ENCODE measurements at regions not wholly inside any gene's neighbourhood (a gene's known extent, or its start where the extent isn't known, plus 50 kb on each side); places are given as distances from the start of the nearest gene placed in this dataset.
"Not testable (repeated sequence)": the region's sequence is repeated elsewhere in the genome, so short reads cannot be mapped to it uniquely, and the experiment has no call there.

GRCh38 chr20:50330504-50331313 is 140.1 kb downstream of the CEBPB start:
- no peaks in the 10 kb centered on the region for H3K36me3 ChIP-seq (ENCODE audit: insufficient read depth, low read length)
- Mint-ChIP-seq H3K36me3 (peaks cover 0 to 3% (median 0%) of the 10 kb centered on the region in 3 donors), H3K9me3 (peaks cover 0 to 7% (median 0%) of the 10 kb centered on the region in 5 donors), H3K27ac (peak overlapping the region in 1 of 8 donors; percentile 14), H3K27me3 (peaks cover 3 to 15% of the 10 kb centered on the region in 2 donors), H3K4me3 (no peak overlapping the region), H3K4me1 (no peaks in the 10 kb centered on the region)
- ChIA-PET CTCF (no interaction called here), POLR2A (no interaction called here)
- H3K27ac ChIP-seq (ENCODE audit: low read depth, low read length), result no peak overlapping the region
- no peaks in the 10 kb centered on the region for H3K4me1 ChIP-seq (ENCODE audit: insufficient read depth, low read length)
- no peaks in the 10 kb centered on the region for H3K9me3 ChIP-seq (ENCODE audit: low read length)
- no peaks in the 10 kb centered on the region for H3K27me3 ChIP-seq (ENCODE audit: insufficient read depth, low read length, poor library complexity, severe bottlenecking)
- DNase-seq, result no peak
- no peak overlapping the region for H3K4me3 ChIP-seq (ENCODE audit: low read length)

GRCh38 chr20:50331469-50332363 is 141.1 kb downstream of the CEBPB start:
- peaks cover 0 to 7% (median 0%) of the 10 kb centered on the region in 5 donors for H3K9me3 Mint-ChIP-seq
- Histone ChIP-seq H3K27me3 (ENCODE audit: insufficient read depth, low read length, poor library complexity, severe bottlenecking) (no peaks in the 10 kb centered on the region), H3K4me1 (ENCODE audit: insufficient read depth, low read length) (no peaks in the 10 kb centered on the region), H3K27ac (ENCODE audit: low read depth, low read length) (no peak overlapping the region), H3K36me3 (ENCODE audit: insufficient read depth, low read length) (no peaks in the 10 kb centered on the region), H3K9me3 (ENCODE audit: low read length) (no peaks in the 10 kb centered on the region), H3K4me3 (ENCODE audit: low read length) (no peak overlapping the region)
- H3K27ac Mint-ChIP-seq, result peak overlapping the region in 1 of 8 donors; percentile 22
- ChIA-PET CTCF (no interaction called here), POLR2A (no interaction called here)
- H3K4me3 Mint-ChIP-seq, result no peak overlapping the region
- DNase-seq, result no peak
- peaks cover 0 to 3% (median 0%) of the 10 kb centered on the region in 3 donors for H3K36me3 Mint-ChIP-seq
- peaks cover 3 to 15% of the 10 kb centered on the region in 2 donors for H3K27me3 Mint-ChIP-seq
- no peaks in the 10 kb centered on the region for H3K4me1 Mint-ChIP-seq

- POLR2A ChIA-PET, result no interaction called here
- Histone ChIP-seq H3K36me3 (ENCODE audit: insufficient read depth, low read length) (no peaks in the 10 kb centered on the region), H3K4me1 (ENCODE audit: insufficient read depth, low read length) (no peaks in the 10 kb centered on the region), H3K27ac (ENCODE audit: low read depth, low read length) (no peak overlapping the region), H3K4me3 (ENCODE audit: low read length) (no peak overlapping the region), H3K9me3 (ENCODE audit: low read length) (no peaks in the 10 kb centered on the region), H3K27me3 (ENCODE audit: insufficient read depth, low read length, poor library complexity, severe bottlenecking) (no peaks in the 10 kb centered on the region)
- DNase-seq, result no peak
- H3K9me3 Mint-ChIP-seq, result peaks cover 0 to 7% (median 0%) of the 10 kb centered on the region in 5 donors
- no peak overlapping the region for H3K4me3 Mint-ChIP-seq
- H3K36me3 Mint-ChIP-seq, result peaks cover 0 to 3% (median 0%) of the 10 kb centered on the region in 3 donors
- peaks cover 3 to 15% of the 10 kb centered on the region in 2 donors for H3K27me3 Mint-ChIP-seq
- CTCF ChIA-PET, result no interaction called here
- peaks cover 0 to under 1% (median 0%) of the 10 kb centered on the region in 3 donors for H3K4me1 Mint-ChIP-seq
- H3K27ac Mint-ChIP-seq, result no peak overlapping the region
Observed at GRCh38 chr20:50332491-50332980, 141.9 kb downstream of the CEBPB start.

- DNase-seq, result no peak
- POLR2A ChIA-PET, result no interaction called here
- H3K9me3 ChIP-seq (ENCODE audit: low read length), result no peaks in the 10 kb centered on the region
- H3K9me3 Mint-ChIP-seq, result peaks cover 0 to 1% (median 0%) of the 10 kb centered on the region in 5 donors
- H3K27ac Mint-ChIP-seq, result no peak overlapping the region
- no peaks in the 10 kb centered on the region for H3K27me3 ChIP-seq (ENCODE audit: insufficient read depth, low read length, poor library complexity, severe bottlenecking)
- no peaks in the 10 kb centered on the region for H3K36me3 ChIP-seq (ENCODE audit: insufficient read depth, low read length)
- H3K27ac ChIP-seq (ENCODE audit: low read depth, low read length), result no peak overlapping the region
- no peaks in the 10 kb centered on the region for H3K36me3 Mint-ChIP-seq
- peaks cover 3% of the 10 kb centered on the region for H3K4me1 ChIP-seq (ENCODE audit: insufficient read depth, low read length)
- CTCF ChIA-PET, result no interaction called here
- H3K4me3 ChIP-seq (ENCODE audit: low read length), result no peak overlapping the region
- H3K4me3 Mint-ChIP-seq, result no peak overlapping the region
- peaks cover 2 to 7% (median 3%) of the 10 kb centered on the region in 3 donors for H3K4me1 Mint-ChIP-seq
- peaks cover 3 to 15% of the 10 kb centered on the region in 2 donors for H3K27me3 Mint-ChIP-seq
Observed at GRCh38 chr20:50333131-50333670, 142.6 kb downstream of the CEBPB start.

DNA sequence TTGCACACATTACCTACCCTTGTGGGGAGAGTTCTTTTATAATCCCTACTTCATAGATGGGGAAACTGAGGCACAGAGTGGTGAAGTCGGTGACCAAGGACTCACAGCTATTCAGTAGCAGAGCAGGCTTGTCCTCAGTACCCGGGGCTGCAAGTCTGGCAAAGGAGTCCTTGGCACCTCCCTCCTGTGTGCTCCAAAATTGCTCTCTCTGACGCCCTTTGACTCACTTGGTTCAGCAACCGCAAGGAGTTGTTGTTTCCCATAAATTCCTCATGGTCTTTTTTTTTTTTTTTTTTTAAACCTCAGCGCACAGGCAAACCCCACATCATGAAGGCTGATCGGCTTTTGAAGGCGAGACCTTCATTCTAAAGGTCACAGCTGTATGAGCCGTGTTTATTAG is 143.2 kb downstream of the CEBPB start:
- ChIA-PET CTCF (no interaction called here), POLR2A (no interaction called here)
- Mint-ChIP-seq H3K27me3 (peaks cover 3 to 15% of the 10 kb centered on the region in 2 donors), H3K9me3 (no peaks in the 10 kb centered on the region), H3K4me1 (peaks cover 8 to 13% (median 9%) of the 10 kb centered on the region in 3 donors), H3K4me3 (no peak overlapping the region), H3K36me3 (no peaks in the 10 kb centered on the region), H3K27ac (no peak overlapping the region)
- no peak for DNase-seq
- H3K27ac ChIP-seq (ENCODE audit: low read depth, low read length), result no peak overlapping the region
- peaks cover 9% of the 10 kb centered on the region for H3K4me1 ChIP-seq (ENCODE audit: insufficient read depth, low read length)
- H3K36me3 ChIP-seq (ENCODE audit: insufficient read depth, low read length), result no peaks in the 10 kb centered on the region
- H3K27me3 ChIP-seq (ENCODE audit: insufficient read depth, low read length, poor library complexity, severe bottlenecking), result no peaks in the 10 kb centered on the region
- no peaks in the 10 kb centered on the region for H3K9me3 ChIP-seq (ENCODE audit: low read length)
- no peak overlapping the region for H3K4me3 ChIP-seq (ENCODE audit: low read length)

- H3K4me1 Mint-ChIP-seq, result peaks cover 15 to 20% (median 16%) of the 10 kb centered on the region in 3 donors
- H3K36me3 Mint-ChIP-seq; H3K36me3 ChIP-seq (ENCODE audit: insufficient read depth, low read length); DNase-seq; CTCF ChIA-PET; H3K27ac ChIP-seq (ENCODE audit: low read depth, low read length); H3K27ac Mint-ChIP-seq; H3K4me3 ChIP-seq (ENCODE audit: low read length); H3K9me3 Mint-ChIP-seq; H3K27me3 ChIP-seq (ENCODE audit: insufficient read depth, low read length, poor library complexity, severe bottlenecking); POLR2A ChIA-PET; H3K4me3 Mint-ChIP-seq; H3K9me3 ChIP-seq (ENCODE audit: low read length): not testable (repeated sequence)
- peaks cover 16% of the 10 kb centered on the region for H3K4me1 ChIP-seq (ENCODE audit: insufficient read depth, low read length)
- peaks cover 3 to 15% of the 10 kb centered on the region in 2 donors for H3K27me3 Mint-ChIP-seq
Observed at GRCh38 chr20:50334512-50334911, 143.9 kb downstream of the CEBPB start.

- peaks cover 21 to 26% (median 22%) of the 10 kb centered on the region in 3 donors for H3K4me1 Mint-ChIP-seq
- no peak overlapping the region for H3K4me3 Mint-ChIP-seq
- H3K27me3 Mint-ChIP-seq, result peaks cover 1 to 11% of the 10 kb centered on the region in 2 donors
- H3K36me3 Mint-ChIP-seq, result no peaks in the 10 kb centered on the region
- H3K27ac Mint-ChIP-seq, result no peak overlapping the region
- H3K27me3 ChIP-seq (ENCODE audit: insufficient read depth, low read length, poor library complexity, severe bottlenecking), result no peaks in the 10 kb centered on the region
- no peaks in the 10 kb centered on the region for H3K36me3 ChIP-seq (ENCODE audit: insufficient read depth, low read length)
- ChIA-PET CTCF (no interaction called here), POLR2A (no interaction called here)
- H3K9me3 Mint-ChIP-seq, result no peaks in the 10 kb centered on the region
- H3K27ac ChIP-seq (ENCODE audit: low read depth, low read length), result no peak overlapping the region
- DNase-seq, result no peak
- no peak overlapping the region for H3K4me3 ChIP-seq (ENCODE audit: low read length)
- no peaks in the 10 kb centered on the region for H3K9me3 ChIP-seq (ENCODE audit: low read length)
- H3K4me1 ChIP-seq (ENCODE audit: insufficient read depth, low read length), result peaks cover 22% of the 10 kb centered on the region
Observed at GRCh38 chr20:50335105-50335504, 144.5 kb downstream of the CEBPB start.

DNA sequence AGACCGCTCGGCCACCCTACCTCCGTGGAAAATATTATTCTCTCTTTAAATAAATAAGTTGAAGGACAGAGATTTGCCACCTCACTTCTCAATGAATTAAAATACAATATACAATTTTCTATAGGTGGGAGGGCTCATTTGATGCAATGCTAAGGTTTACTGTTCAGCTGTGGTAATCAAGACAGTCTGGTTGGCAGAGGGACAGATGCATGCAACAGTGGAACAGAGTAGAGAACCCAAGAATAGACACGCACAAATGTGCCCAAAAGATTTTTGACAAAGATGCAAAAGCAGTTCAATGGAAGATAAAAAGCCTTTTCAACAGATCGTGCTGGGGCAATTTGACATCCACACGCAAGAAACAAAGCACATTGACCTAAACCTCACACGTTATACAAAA is 145.2 kb downstream of the CEBPB start:
- Mint-ChIP-seq H3K27me3 (peaks cover 1 to 9% of the 10 kb centered on the region in 2 donors), H3K27ac (no peak overlapping the region), H3K36me3 (no peaks in the 10 kb centered on the region), H3K4me3 (no peak overlapping the region), H3K4me1 (peaks cover 26 to 31% (median 27%) of the 10 kb centered on the region in 3 donors), H3K9me3 (no peaks in the 10 kb centered on the region)
- H3K27me3 ChIP-seq (ENCODE audit: insufficient read depth, low read length, poor library complexity, severe bottlenecking), result no peaks in the 10 kb centered on the region
- H3K4me3 ChIP-seq (ENCODE audit: low read length), result no peak overlapping the region
- ChIA-PET CTCF (no interaction called here), POLR2A (interaction anchor here (0.6 kb wide), 1 partner anchor 120 kb away, joined by 3 read pairs; no protein-coding TSS in a partner anchor)
- DNase-seq, result no peak
- no peaks in the 10 kb centered on the region for H3K36me3 ChIP-seq (ENCODE audit: insufficient read depth, low read length)
- no peaks in the 10 kb centered on the region for H3K9me3 ChIP-seq (ENCODE audit: low read length)
- H3K4me1 ChIP-seq (ENCODE audit: insufficient read depth, low read length), result peaks cover 22% of the 10 kb centered on the region
- no peak overlapping the region for H3K27ac ChIP-seq (ENCODE audit: low read depth, low read length)
